PC-9 (cell line): ENCODE measurements at regions not wholly inside any gene's neighbourhood (a gene's known extent, or its start where the extent isn't known, plus 50 kb on each side); places are given as distances from the start of the nearest gene placed in this dataset.

ENCODE experiments used
- EZH2 ChIP-seq: fragments of 200-600 bp; sonication (generic); IDR thresholded peaks from 2 replicates; pipeline ENCODE4 v1.8.0; 2017; ENCODE audit warnings: antibody characterized with exemption, low read depth
- TF ChIP-seq, protein P1 (sequence below): fragments of 200-600 bp; sonication (generic); conservative IDR thresholded peaks from 2 replicates; pipeline ENCODE4 v1.6.1; 2017; ENCODE audit warnings: mixed run types, antibody characterized with exemption, mild to moderate bottlenecking, moderate library complexity

DNA sequence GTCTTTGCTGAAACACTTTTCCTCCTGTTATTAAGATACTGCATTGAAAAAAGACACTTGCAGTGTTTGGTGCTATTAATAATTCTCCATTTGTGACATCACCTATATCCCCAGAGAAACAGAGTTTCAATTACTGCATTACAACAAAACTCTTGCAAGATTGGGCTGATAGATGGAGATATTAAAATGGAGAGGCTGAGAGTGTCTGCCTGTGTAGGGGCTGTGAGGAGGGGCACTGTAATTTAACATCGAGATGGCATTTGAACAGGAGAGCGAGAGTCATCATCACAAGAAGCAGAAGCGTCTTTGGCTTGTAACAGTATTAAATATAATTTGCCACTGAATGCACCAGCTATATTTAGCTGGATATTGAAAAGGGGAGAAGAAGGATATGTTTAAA, 316.5 kb downstream of the CDH26 start:
- TF ChIP-seq, protein P1, sequence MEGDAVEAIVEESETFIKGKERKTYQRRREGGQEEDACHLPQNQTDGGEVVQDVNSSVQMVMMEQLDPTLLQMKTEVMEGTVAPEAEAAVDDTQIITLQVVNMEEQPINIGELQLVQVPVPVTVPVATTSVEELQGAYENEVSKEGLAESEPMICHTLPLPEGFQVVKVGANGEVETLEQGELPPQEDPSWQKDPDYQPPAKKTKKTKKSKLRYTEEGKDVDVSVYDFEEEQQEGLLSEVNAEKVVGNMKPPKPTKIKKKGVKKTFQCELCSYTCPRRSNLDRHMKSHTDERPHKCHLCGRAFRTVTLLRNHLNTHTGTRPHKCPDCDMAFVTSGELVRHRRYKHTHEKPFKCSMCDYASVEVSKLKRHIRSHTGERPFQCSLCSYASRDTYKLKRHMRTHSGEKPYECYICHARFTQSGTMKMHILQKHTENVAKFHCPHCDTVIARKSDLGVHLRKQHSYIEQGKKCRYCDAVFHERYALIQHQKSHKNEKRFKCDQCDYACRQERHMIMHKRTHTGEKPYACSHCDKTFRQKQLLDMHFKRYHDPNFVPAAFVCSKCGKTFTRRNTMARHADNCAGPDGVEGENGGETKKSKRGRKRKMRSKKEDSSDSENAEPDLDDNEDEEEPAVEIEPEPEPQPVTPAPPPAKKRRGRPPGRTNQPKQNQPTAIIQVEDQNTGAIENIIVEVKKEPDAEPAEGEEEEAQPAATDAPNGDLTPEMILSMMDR: no peak
- TF ChIP-seq EZH2: no peak
